ENCODE measurements at regions not wholly inside any gene's neighbourhood (a gene's known extent, or its start where the extent isn't known, plus 50 kb on each side); places are given as distances from the start of the nearest gene placed in this dataset.

DNA sequence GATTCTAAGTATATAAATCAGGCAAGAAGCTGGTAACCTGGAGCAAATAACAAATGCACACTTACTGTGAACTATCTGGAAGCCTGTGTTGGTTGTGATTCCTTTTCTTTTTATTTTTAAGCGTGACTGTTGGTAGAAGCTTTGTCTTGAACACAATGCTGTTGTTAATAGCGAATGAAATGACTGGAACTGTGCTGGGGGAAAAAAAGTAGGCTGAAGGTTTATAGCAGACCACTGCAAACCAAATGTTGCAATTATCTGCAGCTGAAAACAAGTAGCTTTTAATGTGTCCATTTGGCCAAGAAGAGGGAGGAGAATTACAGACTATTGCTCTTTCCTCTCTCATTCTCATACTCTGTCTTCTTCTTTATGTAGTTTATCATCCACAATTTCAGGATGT lies 184.5 kb upstream of the DNAJC19 start:
- TF ChIP-seq, protein P1, sequence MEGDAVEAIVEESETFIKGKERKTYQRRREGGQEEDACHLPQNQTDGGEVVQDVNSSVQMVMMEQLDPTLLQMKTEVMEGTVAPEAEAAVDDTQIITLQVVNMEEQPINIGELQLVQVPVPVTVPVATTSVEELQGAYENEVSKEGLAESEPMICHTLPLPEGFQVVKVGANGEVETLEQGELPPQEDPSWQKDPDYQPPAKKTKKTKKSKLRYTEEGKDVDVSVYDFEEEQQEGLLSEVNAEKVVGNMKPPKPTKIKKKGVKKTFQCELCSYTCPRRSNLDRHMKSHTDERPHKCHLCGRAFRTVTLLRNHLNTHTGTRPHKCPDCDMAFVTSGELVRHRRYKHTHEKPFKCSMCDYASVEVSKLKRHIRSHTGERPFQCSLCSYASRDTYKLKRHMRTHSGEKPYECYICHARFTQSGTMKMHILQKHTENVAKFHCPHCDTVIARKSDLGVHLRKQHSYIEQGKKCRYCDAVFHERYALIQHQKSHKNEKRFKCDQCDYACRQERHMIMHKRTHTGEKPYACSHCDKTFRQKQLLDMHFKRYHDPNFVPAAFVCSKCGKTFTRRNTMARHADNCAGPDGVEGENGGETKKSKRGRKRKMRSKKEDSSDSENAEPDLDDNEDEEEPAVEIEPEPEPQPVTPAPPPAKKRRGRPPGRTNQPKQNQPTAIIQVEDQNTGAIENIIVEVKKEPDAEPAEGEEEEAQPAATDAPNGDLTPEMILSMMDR (IDR thresholded peaks at IDR 0.05; ENCODE audit: partially characterized antibody, unreplicated experiment): no peak
- no peak for DNase-seq
- no peaks in the 10 kb centered on the region for H3K27me3 Mint-ChIP-seq (ENCODE audit: unreplicated experiment)

GRCh38 chr3:181173227-181173626 lies 183.7 kb upstream of the DNAJC19 start:
- TF ChIP-seq, protein P1 (IDR thresholded peaks at IDR 0.05; ENCODE audit: partially characterized antibody, unreplicated experiment): no peak
- Mint-ChIP-seq H3K36me3 (ENCODE audit: unreplicated experiment) (no peaks in the 10 kb centered on the region), H3K27me3 (ENCODE audit: unreplicated experiment) (no peaks in the 10 kb centered on the region), H3K4me1 (ENCODE audit: low read depth, unreplicated experiment) (no peaks in the 10 kb centered on the region), H3K27ac (ENCODE audit: unreplicated experiment) (no peak overlapping the region), H3K9me3 (ENCODE audit: unreplicated experiment) (no peaks in the 10 kb centered on the region), H3K4me3 (ENCODE audit: unreplicated experiment) (no peak overlapping the region)
- no peak for DNase-seq

More for the DNA sequence above, 184.5 kb upstream of the DNAJC19 start:
- Mint-ChIP-seq H3K4me3 (ENCODE audit: unreplicated experiment) (no peak overlapping the region), H3K27ac (ENCODE audit: unreplicated experiment) (no peak overlapping the region), H3K36me3 (ENCODE audit: unreplicated experiment) (no peaks in the 10 kb centered on the region), H3K9me3 (ENCODE audit: unreplicated experiment) (no peaks in the 10 kb centered on the region), H3K4me1 (ENCODE audit: low read depth, unreplicated experiment) (no peaks in the 10 kb centered on the region)

- TF ChIP-seq, protein P1 (IDR thresholded peaks at IDR 0.05; ENCODE audit: partially characterized antibody, unreplicated experiment): no peak
- H3K27ac Mint-ChIP-seq (ENCODE audit: unreplicated experiment): no peak overlapping the region
- no peaks in the 10 kb centered on the region for H3K4me1 Mint-ChIP-seq (ENCODE audit: low read depth, unreplicated experiment)
- H3K27me3 Mint-ChIP-seq (ENCODE audit: unreplicated experiment): peaks cover 2% of the 10 kb centered on the region
- no peak for DNase-seq
- H3K4me3 Mint-ChIP-seq (ENCODE audit: unreplicated experiment): no peak overlapping the region
- no peaks in the 10 kb centered on the region for H3K9me3 Mint-ChIP-seq (ENCODE audit: unreplicated experiment)
- no peaks in the 10 kb centered on the region for H3K36me3 Mint-ChIP-seq (ENCODE audit: unreplicated experiment)
These were observed 145.3 kb upstream of the DNAJC19 start for GRCh38 chr3:181134873-181135272.

DNA sequence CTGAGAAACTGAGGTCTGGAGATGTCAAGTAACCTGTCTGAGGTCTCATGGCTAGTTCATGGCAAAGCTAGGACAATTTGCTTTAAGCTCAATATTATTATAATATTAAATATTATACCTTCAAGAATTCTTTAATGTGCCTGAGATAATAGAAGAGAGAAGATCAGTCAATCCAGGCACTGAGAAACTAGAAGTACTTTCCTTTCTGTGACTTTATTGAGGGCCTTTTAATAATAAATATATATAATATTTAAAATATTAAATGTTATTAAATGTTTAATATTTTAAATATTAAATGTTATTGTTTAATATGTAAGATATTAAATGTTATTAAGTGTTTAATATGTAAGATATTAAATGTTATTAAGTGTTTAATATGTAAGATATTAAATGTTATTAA lies 144.3 kb upstream of the DNAJC19 start:
- H3K27me3 Mint-ChIP-seq (ENCODE audit: unreplicated experiment): peaks cover 2% of the 10 kb centered on the region
- no peaks in the 10 kb centered on the region for H3K36me3 Mint-ChIP-seq (ENCODE audit: unreplicated experiment)
- H3K4me1 Mint-ChIP-seq (ENCODE audit: low read depth, unreplicated experiment): no peaks in the 10 kb centered on the region
- TF ChIP-seq, protein P1 (IDR thresholded peaks at IDR 0.05; ENCODE audit: partially characterized antibody, unreplicated experiment): no peak
- H3K9me3 Mint-ChIP-seq (ENCODE audit: unreplicated experiment): no peaks in the 10 kb centered on the region
- H3K27ac Mint-ChIP-seq (ENCODE audit: unreplicated experiment): no peak overlapping the region
- no peak for DNase-seq
- H3K4me3 Mint-ChIP-seq (ENCODE audit: unreplicated experiment): no peak overlapping the region

GRCh38 chr3:181105646-181106045 lies 116.1 kb upstream of the DNAJC19 start:
- peaks cover 2% of the 10 kb centered on the region for H3K9me3 Mint-ChIP-seq (ENCODE audit: unreplicated experiment)
- H3K36me3 Mint-ChIP-seq (ENCODE audit: unreplicated experiment): no peaks in the 10 kb centered on the region
- DNase-seq: no peak
- no peak overlapping the region for H3K4me3 Mint-ChIP-seq (ENCODE audit: unreplicated experiment)
- no peaks in the 10 kb centered on the region for H3K27me3 Mint-ChIP-seq (ENCODE audit: unreplicated experiment)
- TF ChIP-seq, protein P1 (IDR thresholded peaks at IDR 0.05; ENCODE audit: partially characterized antibody, unreplicated experiment): no peak
- no peak overlapping the region for H3K27ac Mint-ChIP-seq (ENCODE audit: unreplicated experiment)
- H3K4me1 Mint-ChIP-seq (ENCODE audit: low read depth, unreplicated experiment): peaks cover 2% of the 10 kb centered on the region

All from glutamatergic neuron (in vitro differentiated cells).